IMR-90 (cell line): ENCODE measurements at regions not wholly inside any gene's neighbourhood (a gene's known extent, or its start where the extent isn't known, plus 50 kb on each side); places are given as distances from the start of the nearest gene placed in this dataset.

Source experiments
- ATAC-seq: fragments of 200-7000 bp; cut with Tn5 transposase; 2 replicates; pipeline ENCODE4 v1.9.1; 2020; ENCODE audit warnings: low read depth, mild to moderate bottlenecking, moderate library complexity
- BruUV-seq: library from RNA; stranded (reverse); fragments of 400-500 nt; replicated peaks from 2 replicates; lab custom pipeline; 2021; lab: Mats Ljungman, UMichigan
- CTCF ChIA-PET: fragments of 300-600 bp; formaldehyde crosslinking; extraction: SDS; loops from one replicate; lab custom pipeline; 2021; ENCODE audit warnings: antibody characterized with exemption; lab: Yijun Ruan, JAX
- POLR2A ChIA-PET: fragments of 300-600 bp; sonication (Branson Sonifier 250); formaldehyde crosslinking; loops from one replicate; lab custom pipeline; 2022; ENCODE audit warnings: antibody characterized with exemption; ENCODE audit not compliant: unreplicated experiment; lab: Charles Lee
- DNase-seq: peaks from one replicate; pipeline ENCODE4 v3.0.0; 2013
- H2AFZ ChIP-seq: replicated peaks from 2 replicates; pipeline ENCODE3; 2013; ENCODE audit warnings: low read length, mild to moderate bottlenecking; ENCODE audit not compliant: poor library complexity
- H2AK5ac ChIP-seq: 2 replicates; pipeline ENCODE4 v1.6.1; 2013; ENCODE audit warnings: low read depth, low read length, inconsistent platforms
- H2AK9ac ChIP-seq: replicated peaks from 2 replicates; pipeline ENCODE3; 2013; ENCODE audit warnings: mild to moderate bottlenecking, low read depth, low read length, moderate library complexity; ENCODE audit not compliant: poor library complexity
- H2BK120ac ChIP-seq: 2 replicates; pipeline ENCODE4 v1.6.1; 2013; ENCODE audit warnings: low read depth, low read length, inconsistent platforms
- H2BK15ac ChIP-seq: 3 replicates; pipeline ENCODE4 v1.6.1; 2013; ENCODE audit warnings: low read depth, low read length, inconsistent platforms
- H2BK20ac ChIP-seq: 2 replicates; pipeline ENCODE4 v1.6.1; 2013; ENCODE audit warnings: low read depth, mild to moderate bottlenecking, inconsistent platforms, low read length, moderate library complexity
- H2BK5ac ChIP-seq: 2 replicates; pipeline ENCODE4 v1.6.1; 2013; ENCODE audit warnings: mild to moderate bottlenecking, low read depth, low read length, inconsistent platforms; ENCODE audit not compliant: poor library complexity, severe bottlenecking
- H3K14ac ChIP-seq: replicated peaks from 2 replicates; pipeline ENCODE4 v1.6.1; 2013; ENCODE audit warnings: low read depth, low read length, inconsistent platforms
- H3K18ac ChIP-seq: 2 replicates; pipeline ENCODE4 v1.6.1; 2013; ENCODE audit warnings: low read depth, low read length, control low read depth
- H3K23ac ChIP-seq: 2 replicates; pipeline ENCODE4 v1.6.1; 2013; ENCODE audit warnings: low read depth, low read length, inconsistent platforms
- H3K27ac ChIP-seq: 2 replicates; pipeline ENCODE4 v1.5.1; 2013; ENCODE audit warnings: mild to moderate bottlenecking, control low read depth, low read length; ENCODE audit not compliant: insufficient read depth
- H3K27me3 ChIP-seq: 2 replicates; pipeline ENCODE4 v1.6.1; 2013; ENCODE audit warnings: low read length; ENCODE audit not compliant: control insufficient read depth, insufficient read depth
- H3K36me3 ChIP-seq: 2 replicates; pipeline ENCODE4 v1.6.1; 2013; ENCODE audit warnings: low read length, mixed read lengths; ENCODE audit not compliant: control insufficient read depth, insufficient read depth
- H3K4ac ChIP-seq: 2 replicates; pipeline ENCODE4 v1.6.1; 2013; ENCODE audit warnings: low read depth, low read length, inconsistent platforms
- H3K4me1 ChIP-seq: 2 replicates; pipeline ENCODE4 v1.6.1; 2013; ENCODE audit warnings: low read length, mixed read lengths; ENCODE audit not compliant: control insufficient read depth, insufficient read depth
- H3K4me2 ChIP-seq: 2 replicates; pipeline ENCODE4 v1.6.1; 2013; ENCODE audit warnings: low read depth, mild to moderate bottlenecking, control low read depth, low read length, moderate library complexity
- H3K4me3 ChIP-seq: 2 replicates; pipeline ENCODE4 v1.5.1; 2013; ENCODE audit warnings: low read depth, mild to moderate bottlenecking, control low read depth, low read length, moderate library complexity; ENCODE audit not compliant: insufficient read depth
- H3K56ac ChIP-seq: 2 replicates; pipeline ENCODE4 v1.6.1; 2013; ENCODE audit warnings: low read length, inconsistent platforms; ENCODE audit not compliant: insufficient read depth; ENCODE audit errors: extremely low read depth
- H3K79me1 ChIP-seq, 2 experiments: 2 replicates each; pipeline ENCODE4 v1.6.1; 2013; ENCODE audit warnings: low read length in 2 of 2, inconsistent platforms in 1 of 2, low read depth in 1 of 2
- H3K9ac ChIP-seq: 2 replicates; pipeline ENCODE4 v1.6.1; 2013; ENCODE audit warnings: low read depth, low read length, control low read depth
- H3K9me1 ChIP-seq: 2 replicates; pipeline ENCODE4 v1.6.1; 2013; ENCODE audit warnings: low read length, inconsistent platforms; ENCODE audit not compliant: insufficient read depth
- H3K9me3 ChIP-seq: 2 replicates; pipeline ENCODE4 v1.6.1; 2013; ENCODE audit warnings: low read length; ENCODE audit not compliant: control insufficient read depth, insufficient read depth
- H4K20me1 ChIP-seq: 2 replicates; pipeline ENCODE4 v1.6.1; 2013; ENCODE audit warnings: low read length, inconsistent platforms; ENCODE audit not compliant: insufficient read depth
- H4K5ac ChIP-seq: 2 replicates; pipeline ENCODE4 v1.6.1; 2013; ENCODE audit warnings: mild to moderate bottlenecking, low read depth, low read length, control low read depth
- H4K8ac ChIP-seq, 2 experiments: 2 replicates each; pipeline ENCODE4 v1.6.1; 2013; ENCODE audit warnings: low read depth in 2 of 2, low read length in 2 of 2, control low read depth in 1 of 2, inconsistent platforms in 1 of 2
- H4K91ac ChIP-seq: 2 replicates; pipeline ENCODE4 v1.6.1; 2013; ENCODE audit warnings: low read depth, low read length, inconsistent platforms; ENCODE audit not compliant: insufficient read depth
- CEBPB ChIP-seq: IDR thresholded peaks from 2 replicates; pipeline ENCODE4 v1.6.1; 2012; ENCODE audit warnings: low read depth, low read length, improper control_type of control experiment
- CHD1 ChIP-seq: IDR thresholded peaks from 2 replicates; pipeline ENCODE4 v1.6.1; 2012; ENCODE audit warnings: low read depth, low read length, improper control_type of control experiment
- MAZ ChIP-seq: IDR thresholded peaks from 2 replicates; pipeline ENCODE4 v1.6.1; 2012; ENCODE audit warnings: low read depth, mild to moderate bottlenecking, low read length, improper control_type of control experiment, moderate library complexity, borderline replicate concordance
- RAD21 ChIP-seq: IDR thresholded peaks from 2 replicates; pipeline ENCODE4 v1.6.1; 2012; ENCODE audit warnings: low read length, improper control_type of control experiment
- SMC3 ChIP-seq: fragments of 150-350 bp; IDR thresholded peaks from 2 replicates; pipeline ENCODE4 v1.6.1; 2016; ENCODE audit warnings: low read depth, mild to moderate bottlenecking, antibody characterized with exemption, low read length, moderate library complexity
- WGBS, 2 experiments: methylation state at CpG; one replicate each; pipeline versions ENCODE4 v1.1.5 to v1.1.7; 2013; ENCODE audit warnings: missing lambda C conversion rate in 2 of 2; ENCODE audit not compliant: insufficient read length in 1 of 2; ENCODE audit errors: extremely low coverage in 2 of 2; 5-methylcytosine and 5-hydroxymethylcytosine counted together
- dilution Hi-C: fragments of 300-500 bp; cut with HindIII; formaldehyde crosslinking; loops from one replicate; pipeline ENCODE4 v1.14.3; 2018; ENCODE audit warnings: low sequenced_read_pairs; ENCODE audit not compliant: unreplicated experiment
- in situ Hi-C: fragments of 300-500 bp; cut with MboI; formaldehyde crosslinking; loops from 3 replicates; pipeline ENCODE4 v1.14.3; 2019; ENCODE audit warnings: low sequenced_read_pairs, inconsistent platforms, mixed read lengths
- intact Hi-C: fragments of 100-400 bp; cut with micrococcal nuclease; formaldehyde crosslinking; loops from 2 replicates; pipeline ENCODE4 v1.10.0; 2022
- TF ChIP-seq, protein P1 (sequence below): fragments of 150-350 bp; IDR thresholded peaks from 2 replicates; pipeline ENCODE4 v1.6.1; 2017; ENCODE audit warnings: mild to moderate bottlenecking, antibody characterized with exemption, low read length, low read depth
- TF ChIP-seq, protein P2 (sequence below): conservative IDR thresholded peaks from 2 replicates; pipeline ENCODE4 v1.5.1; 2012; ENCODE audit warnings: mild to moderate bottlenecking, low read depth, low read length, improper control_type of control experiment

DNA sequence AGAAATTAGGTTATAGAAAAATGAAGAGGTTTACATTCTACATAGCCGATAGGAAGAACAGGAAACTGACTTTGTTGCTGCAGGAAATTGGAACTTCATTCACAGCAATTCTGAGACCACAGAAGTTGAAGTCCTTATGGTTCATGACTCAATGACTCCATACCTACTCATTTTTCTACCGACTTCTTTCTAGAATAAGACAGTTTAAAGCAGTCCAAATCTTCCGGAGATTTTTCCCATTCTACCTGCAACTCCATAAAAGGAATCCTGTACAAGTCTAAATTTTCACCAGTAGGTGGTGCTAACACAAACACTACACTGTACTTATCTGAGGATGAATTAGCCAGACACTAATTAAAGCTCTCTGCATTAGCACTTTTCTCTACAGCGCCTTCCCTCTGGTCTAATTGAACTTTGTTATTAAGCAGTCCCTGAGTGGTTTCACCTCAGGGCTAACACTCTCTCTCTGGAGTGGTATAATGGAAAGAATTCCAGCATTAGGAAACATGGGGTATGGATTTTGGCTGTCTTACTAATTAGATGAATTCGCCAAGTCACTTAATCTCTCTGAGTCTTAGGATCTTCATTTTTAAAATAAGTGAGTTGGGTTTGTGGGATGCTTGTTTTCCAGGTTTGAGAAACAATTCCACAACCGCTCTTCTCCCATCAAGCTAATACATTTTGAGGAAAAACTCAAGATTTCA, 167.9 kb downstream of the SMIM20 start:
- no peaks in the 10 kb centered on the region for H3K9me3 ChIP-seq
- H2BK20ac ChIP-seq, result peak overlapping the region; percentile 60
- no peak overlapping the region for H3K9ac ChIP-seq
- no peak overlapping the region for H2BK5ac ChIP-seq
- H3K27me3 ChIP-seq, result no peaks in the 10 kb centered on the region
- H4K20me1 ChIP-seq, result no peaks in the 10 kb centered on the region
- H2AK5ac ChIP-seq, result no peak overlapping the region
- intact Hi-C loops (loop anchor here (1.0 to 2.0 kb wide), 3 partner anchors 91 to 329 kb away; no protein-coding TSS in a partner anchor), dilution Hi-C loops (no loop called here), in situ Hi-C loops (loop anchor here (5.0 kb wide), 1 partner anchor 240 kb away; the partner anchor contains the start of gene RBPJ)
- no peak overlapping the region for H2AK9ac ChIP-seq
- H3K36me3 ChIP-seq, result no peaks in the 10 kb centered on the region
- H2AFZ ChIP-seq, result no peak overlapping the region
- no peak overlapping the region for H3K4me3 ChIP-seq
- H3K18ac ChIP-seq, result 0 out of 2 replicates have a peak overlapping the region, but pooled peaks have one; percentile 80
- H3K79me1 ChIP-seq, result no peaks in the 10 kb centered on the region
- H4K5ac ChIP-seq, result no peak overlapping the region
- no peak overlapping the region for H3K4ac ChIP-seq
- peak overlapping the region; percentile 56; the same call in 1 of the 2 replicates for H2BK120ac ChIP-seq
- WGBS, 2 experiments, result no CpG with 5 or more reads among the region's 6 CpGs
- no TSS peak for BruUV-seq
- H3K56ac ChIP-seq, result no peak overlapping the region
- DNase-seq (peak; percentile 52), ATAC-seq (no peak)
- H3K27ac ChIP-seq, result no peak overlapping the region
- H4K8ac ChIP-seq, result no peak overlapping the region
- ChIA-PET CTCF (interaction anchor here (0.6 to 2.0 kb wide), 7 partner anchors 28 to 588 kb away, joined by 3 to 11 read pairs (median 4); no protein-coding TSS in a partner anchor), POLR2A (no interaction called here)
- peaks cover 15% of the 10 kb centered on the region for H3K9me1 ChIP-seq
- H3K14ac ChIP-seq, result no peak overlapping the region
- TF ChIP-seq, protein P1, sequence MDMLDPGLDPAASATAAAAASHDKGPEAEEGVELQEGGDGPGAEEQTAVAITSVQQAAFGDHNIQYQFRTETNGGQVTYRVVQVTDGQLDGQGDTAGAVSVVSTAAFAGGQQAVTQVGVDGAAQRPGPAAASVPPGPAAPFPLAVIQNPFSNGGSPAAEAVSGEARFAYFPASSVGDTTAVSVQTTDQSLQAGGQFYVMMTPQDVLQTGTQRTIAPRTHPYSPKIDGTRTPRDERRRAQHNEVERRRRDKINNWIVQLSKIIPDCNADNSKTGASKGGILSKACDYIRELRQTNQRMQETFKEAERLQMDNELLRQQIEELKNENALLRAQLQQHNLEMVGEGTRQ, result no peak
- TF ChIP-seq MAZ (no peak), RAD21 (peak; percentile 58), CEBPB (no peak), CHD1 (no peak), SMC3 (peak; percentile 52; the same call in 1 of the 2 replicates)
- TF ChIP-seq, protein P2, sequence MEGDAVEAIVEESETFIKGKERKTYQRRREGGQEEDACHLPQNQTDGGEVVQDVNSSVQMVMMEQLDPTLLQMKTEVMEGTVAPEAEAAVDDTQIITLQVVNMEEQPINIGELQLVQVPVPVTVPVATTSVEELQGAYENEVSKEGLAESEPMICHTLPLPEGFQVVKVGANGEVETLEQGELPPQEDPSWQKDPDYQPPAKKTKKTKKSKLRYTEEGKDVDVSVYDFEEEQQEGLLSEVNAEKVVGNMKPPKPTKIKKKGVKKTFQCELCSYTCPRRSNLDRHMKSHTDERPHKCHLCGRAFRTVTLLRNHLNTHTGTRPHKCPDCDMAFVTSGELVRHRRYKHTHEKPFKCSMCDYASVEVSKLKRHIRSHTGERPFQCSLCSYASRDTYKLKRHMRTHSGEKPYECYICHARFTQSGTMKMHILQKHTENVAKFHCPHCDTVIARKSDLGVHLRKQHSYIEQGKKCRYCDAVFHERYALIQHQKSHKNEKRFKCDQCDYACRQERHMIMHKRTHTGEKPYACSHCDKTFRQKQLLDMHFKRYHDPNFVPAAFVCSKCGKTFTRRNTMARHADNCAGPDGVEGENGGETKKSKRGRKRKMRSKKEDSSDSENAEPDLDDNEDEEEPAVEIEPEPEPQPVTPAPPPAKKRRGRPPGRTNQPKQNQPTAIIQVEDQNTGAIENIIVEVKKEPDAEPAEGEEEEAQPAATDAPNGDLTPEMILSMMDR, result peak; percentile 57
- peak overlapping the region; percentile 53; the same call in 2 of the 3 replicates for H2BK15ac ChIP-seq
- H3K4me1 ChIP-seq, result peaks cover 15% of the 10 kb centered on the region
- H4K91ac ChIP-seq, result peak overlapping the region; percentile 26; the same call in 1 of the 2 replicates
- no peak overlapping the region for H3K4me2 ChIP-seq
- no peak overlapping the region for H3K23ac ChIP-seq
